Right lobe of liver (tissue), 4 donors: ENCODE measurements at regions not wholly inside any gene's neighbourhood (a gene's known extent, or its start where the extent isn't known, plus 50 kb on each side); places are given as distances from the start of the nearest gene placed in this dataset.

Source experiments
- CTCF ChIP-seq, 4 donors: fragments of 200-600 bp in 3 of 4; fragments of 450-650 bp in 1 of 4; IDR thresholded peaks; one replicate each; pipeline versions ENCODE4 v1.5.1 to v1.8.0; 2016 to 2022; ENCODE audit warnings: antibody characterized with exemption in 4 of 4, mild to moderate bottlenecking in 2 of 4
- POLR2A ChIP-seq: fragments of 450-650 bp; IDR thresholded peaks from one replicate; pipeline ENCODE4 v1.6.1; 2017; ENCODE audit warnings: antibody characterized with exemption, mild to moderate bottlenecking
- donor health status: DM: no; HTN: no; CAD: no.
- donor health status: DM: no; HTN: no; CAD: no.
- donor health status: DM: no; HTN: yes; CAD: no.

GRCh38 chr2:222108497-222108896, 190.3 kb downstream of the PAX3 start:
- TF ChIP-seq CTCF (IDR thresholded peaks at IDR 0.05) = no peak
- no peak for TF ChIP-seq POLR2A
